Activated CD8-positive, alpha-beta T cell treated with anti-CD3 and anti-CD28 coated beads, Interleukin-2, amount 10 ng/mL, durations not matched to agents 7 days and 5 days (primary cell): ENCODE measurements at regions not wholly inside any gene's neighbourhood (a gene's known extent, or its start where the extent isn't known, plus 50 kb on each side); places are given as distances from the start of the nearest gene placed in this dataset.

Experiments used
- ATAC-seq: fragments of 150-1000 bp; cut with Tn5 transposase; one replicate; pipeline ENCODE4 v1.10.0; 2021; ENCODE audit warnings: moderate library complexity
- CTCF ChIA-PET: fragments of 350-600 bp; sonication (Branson Sonifier 250); formaldehyde crosslinking; loops from one replicate; lab custom pipeline; 2021; ENCODE audit warnings: antibody characterized with exemption; lab: Charles Lee
- POLR2A ChIA-PET: fragments of 350-600 bp; sonication (Branson Sonifier 250); formaldehyde crosslinking; loops from one replicate; lab custom pipeline; 2021; ENCODE audit warnings: antibody characterized with exemption; lab: Charles Lee
- DNase-seq: peaks from one replicate; pipeline ENCODE4 v3.0.0-alpha.2; 2020
- H3K27ac Mint-ChIP-seq: one replicate; pipeline ENCODE4 v1.8.0; 2021; ENCODE audit warnings: mild to moderate bottlenecking, mixed read lengths
- H3K27me3 Mint-ChIP-seq: one replicate; pipeline ENCODE4 v1.8.0; 2021; ENCODE audit warnings: low read depth, mixed read lengths
- H3K36me3 Mint-ChIP-seq: one replicate; pipeline ENCODE4 v1.8.0; 2021; ENCODE audit warnings: low read depth, mixed read lengths
- H3K4me1 Mint-ChIP-seq: one replicate; pipeline ENCODE4 v1.8.0; 2021; ENCODE audit warnings: low read depth, mixed read lengths
- H3K4me3 Mint-ChIP-seq: one replicate; pipeline ENCODE4 v1.8.0; 2021; ENCODE audit warnings: mild to moderate bottlenecking, mixed read lengths
- H3K9me3 Mint-ChIP-seq: one replicate; pipeline ENCODE4 v1.8.0; 2022; ENCODE audit warnings: mixed read lengths; ENCODE audit not compliant: insufficient read depth

DNA sequence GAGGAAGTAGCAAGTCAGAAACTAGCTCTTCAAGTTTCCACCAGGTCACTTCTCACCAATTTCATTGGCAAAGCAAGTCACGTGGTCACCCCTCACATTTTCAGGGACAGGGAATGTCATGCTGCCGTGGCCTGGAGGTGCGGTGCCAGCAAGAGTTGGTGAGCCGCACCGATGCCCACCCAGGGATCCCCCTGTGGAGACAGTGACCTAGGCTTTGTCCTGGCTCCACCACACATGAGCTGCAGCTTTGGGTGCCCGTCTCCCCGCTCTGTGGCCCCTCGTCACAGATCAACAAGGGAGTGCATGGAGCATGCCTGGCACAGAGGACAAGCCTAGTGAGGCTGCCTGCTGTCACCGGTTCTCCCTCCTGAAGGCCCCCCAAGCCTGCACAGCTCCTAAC lies 226.7 kb upstream of the PPP2R2D start:
- no peaks in the 10 kb centered on the region for H3K27me3 Mint-ChIP-seq
- H3K36me3 Mint-ChIP-seq, result no peaks in the 10 kb centered on the region
- ChIA-PET POLR2A (no interaction called here), CTCF (no interaction called here)
- no peaks in the 10 kb centered on the region for H3K9me3 Mint-ChIP-seq
- DNase-seq, result no peak
- H3K4me3 Mint-ChIP-seq, result no peak overlapping the region
- no peak for ATAC-seq
- no peaks in the 10 kb centered on the region for H3K4me1 Mint-ChIP-seq
- no peak overlapping the region for H3K27ac Mint-ChIP-seq

DNA sequence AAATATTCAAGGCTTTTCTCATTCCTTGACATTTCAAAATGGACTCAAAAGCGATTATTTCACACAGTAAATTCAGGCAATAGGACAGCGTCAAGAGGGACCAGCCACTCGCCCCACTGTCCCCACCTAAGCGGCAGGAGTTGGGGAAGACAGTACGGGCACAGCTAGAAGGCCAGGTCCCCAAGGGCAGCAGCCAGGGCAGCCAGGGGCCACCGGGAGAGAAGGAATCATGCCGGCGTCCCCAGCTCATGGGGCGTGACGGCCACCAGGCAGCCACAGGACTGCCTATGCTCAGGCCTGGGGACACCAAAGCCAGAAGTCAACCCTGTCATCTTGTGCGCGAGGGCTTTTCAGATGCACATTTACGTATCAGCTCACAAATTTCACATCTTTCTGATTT lies 225.7 kb upstream of the PPP2R2D start:
- Mint-ChIP-seq H3K27ac (no peak overlapping the region), H3K4me3 (no peak overlapping the region), H3K27me3 (no peaks in the 10 kb centered on the region), H3K4me1 (no peaks in the 10 kb centered on the region), H3K9me3 (no peaks in the 10 kb centered on the region), H3K36me3 (no peaks in the 10 kb centered on the region)
- no peak for ATAC-seq
- ChIA-PET POLR2A (no interaction called here), CTCF (no interaction called here)
- no peak for DNase-seq

DNA sequence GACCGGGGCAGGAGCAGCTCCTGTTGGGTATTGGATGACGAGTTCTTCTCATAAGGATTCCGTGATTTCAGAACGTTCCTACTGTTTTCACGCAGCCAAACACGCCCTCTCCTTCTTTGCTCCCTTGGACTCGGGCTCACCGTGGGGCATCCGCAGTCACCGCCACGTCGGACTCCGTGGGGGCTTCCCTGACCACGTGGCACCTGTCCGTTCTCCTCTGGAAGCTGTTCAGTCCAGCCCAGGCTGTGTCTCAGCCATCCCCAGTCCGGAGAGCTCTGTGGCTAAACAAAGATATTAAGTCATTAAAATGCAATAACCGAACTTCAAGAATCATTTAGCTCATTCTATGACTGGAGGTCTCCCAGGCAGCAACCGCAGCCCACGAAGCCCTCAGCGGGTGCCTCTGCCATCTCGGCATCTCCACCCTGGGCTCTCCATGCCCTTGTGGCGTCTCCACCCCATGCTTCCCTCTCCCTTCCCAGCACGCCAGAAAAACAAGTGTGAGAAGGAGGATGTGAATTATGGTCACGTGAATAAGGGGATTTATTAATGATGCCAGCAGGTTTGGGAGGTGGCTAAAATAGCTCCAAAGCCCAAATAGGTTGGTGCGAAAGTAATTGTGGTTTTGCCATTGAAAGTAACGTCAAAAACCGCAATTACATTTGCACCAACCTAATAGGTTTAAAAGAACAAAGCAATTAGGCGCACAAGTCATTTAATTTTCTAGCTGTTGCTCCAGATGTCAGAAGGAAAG lies 224.6 kb upstream of the PPP2R2D start:
- H3K9me3 Mint-ChIP-seq, result no peaks in the 10 kb centered on the region
- H3K4me1 Mint-ChIP-seq, result no peaks in the 10 kb centered on the region
- ATAC-seq, result no peak
- no peaks in the 10 kb centered on the region for H3K27me3 Mint-ChIP-seq
- no peak overlapping the region for H3K27ac Mint-ChIP-seq
- CTCF ChIA-PET, result interaction anchor here (0.8 kb wide), 1 partner anchor 21 kb away, joined by 3 read pairs; no protein-coding TSS in a partner anchor
- no peaks in the 10 kb centered on the region for H3K36me3 Mint-ChIP-seq
- POLR2A ChIA-PET, result no interaction called here
- no peak for DNase-seq
- no peak overlapping the region for H3K4me3 Mint-ChIP-seq

DNA sequence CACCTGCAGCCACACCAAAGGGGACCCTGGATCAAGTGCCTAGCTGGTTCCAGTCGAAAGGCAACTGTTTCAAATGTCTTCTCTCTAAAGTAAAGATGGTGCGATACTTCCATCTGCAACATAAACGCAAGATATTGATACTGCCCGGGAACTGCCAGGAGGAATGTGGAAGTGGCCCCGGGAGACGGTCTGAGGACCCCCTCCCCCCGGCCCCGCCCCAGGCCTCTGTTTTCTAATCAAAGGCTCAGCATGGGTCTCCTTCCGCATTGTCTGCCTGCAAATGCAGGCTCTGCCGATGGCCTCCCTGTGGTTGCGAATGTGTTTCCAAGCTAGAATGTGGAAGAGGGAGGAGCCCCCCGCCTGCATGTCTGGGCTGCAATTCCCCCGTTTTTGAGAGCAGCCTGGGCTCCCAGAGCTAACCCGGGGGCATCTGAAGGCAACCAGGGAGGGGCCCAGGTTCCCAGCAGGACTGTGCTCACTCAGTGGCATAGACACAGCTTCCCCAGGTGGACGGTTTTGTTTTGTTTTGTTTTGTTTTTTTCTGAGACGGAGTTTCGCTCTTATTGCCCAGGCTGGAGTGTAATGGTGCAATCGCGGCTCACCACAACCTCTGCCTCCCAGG lies 223.9 kb upstream of the PPP2R2D start:
- Mint-ChIP-seq H3K4me3 (no peak overlapping the region), H3K27me3 (no peaks in the 10 kb centered on the region), H3K4me1 (no peaks in the 10 kb centered on the region), H3K9me3 (no peaks in the 10 kb centered on the region), H3K27ac (no peak overlapping the region), H3K36me3 (no peaks in the 10 kb centered on the region)
- ATAC-seq (no peak), DNase-seq (no peak)
- ChIA-PET POLR2A (no interaction called here), CTCF (interaction anchor here (0.8 kb wide), 1 partner anchor 22 kb away, joined by 3 read pairs; no protein-coding TSS in a partner anchor)

DNA sequence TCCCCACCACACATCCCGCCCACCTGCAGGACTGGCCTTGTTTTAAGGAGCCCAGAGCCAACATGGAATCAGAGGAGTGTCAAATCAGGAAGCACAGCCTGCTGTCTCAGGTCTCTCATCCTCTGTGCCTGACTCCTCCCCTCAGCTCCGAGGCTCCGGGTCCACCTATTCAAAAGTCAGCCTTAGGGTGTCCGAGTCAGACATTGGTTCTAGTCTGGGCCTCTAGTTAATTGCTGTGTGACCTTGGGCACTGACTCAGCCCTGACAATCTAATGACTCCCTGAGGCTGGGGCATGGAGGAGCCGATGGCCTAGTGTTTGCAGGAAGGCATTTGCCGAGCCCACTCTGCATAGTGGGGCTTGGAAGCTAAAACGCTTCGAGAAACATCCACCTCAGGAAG lies 223.1 kb upstream of the PPP2R2D start:
- CTCF ChIA-PET, result no interaction called here
- H3K4me1 Mint-ChIP-seq, result no peaks in the 10 kb centered on the region

DNA sequence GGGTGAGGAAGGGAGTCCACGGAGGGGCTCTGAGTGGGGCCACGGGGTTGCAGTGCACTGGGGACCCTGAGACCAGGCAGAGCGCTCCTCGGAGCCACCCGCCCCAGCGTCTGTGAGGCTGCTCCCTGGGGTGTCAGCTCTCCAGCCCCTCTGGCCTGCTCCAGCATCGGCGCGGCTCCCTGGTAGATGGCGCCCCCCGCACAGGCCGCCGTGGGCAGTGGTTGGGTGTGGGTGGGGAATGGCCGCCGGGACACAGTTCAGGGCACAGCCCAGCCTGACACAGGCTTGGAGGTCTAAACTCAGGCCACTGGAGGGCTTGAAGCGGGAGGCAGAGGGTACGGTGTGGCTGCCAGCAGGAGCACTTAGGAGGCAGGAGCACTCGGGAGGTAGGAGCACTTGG lies 222.6 kb upstream of the PPP2R2D start:
- DNase-seq (no peak), ATAC-seq (no peak)
- Mint-ChIP-seq H3K4me3 (no peak overlapping the region), H3K9me3 (no peaks in the 10 kb centered on the region), H3K27ac (no peak overlapping the region), H3K27me3 (no peaks in the 10 kb centered on the region), H3K36me3 (no peaks in the 10 kb centered on the region), H3K4me1 (no peaks in the 10 kb centered on the region)
- ChIA-PET CTCF (no interaction called here), POLR2A (no interaction called here)

More for the DNA sequence above, 223.1 kb upstream of the PPP2R2D start:
- Mint-ChIP-seq H3K9me3 (no peaks in the 10 kb centered on the region), H3K27me3 (no peaks in the 10 kb centered on the region), H3K36me3 (no peaks in the 10 kb centered on the region), H3K4me3 (no peak overlapping the region), H3K27ac (no peak overlapping the region)
- ATAC-seq, result no peak
- DNase-seq, result no peak
- POLR2A ChIA-PET, result no interaction called here

DNA sequence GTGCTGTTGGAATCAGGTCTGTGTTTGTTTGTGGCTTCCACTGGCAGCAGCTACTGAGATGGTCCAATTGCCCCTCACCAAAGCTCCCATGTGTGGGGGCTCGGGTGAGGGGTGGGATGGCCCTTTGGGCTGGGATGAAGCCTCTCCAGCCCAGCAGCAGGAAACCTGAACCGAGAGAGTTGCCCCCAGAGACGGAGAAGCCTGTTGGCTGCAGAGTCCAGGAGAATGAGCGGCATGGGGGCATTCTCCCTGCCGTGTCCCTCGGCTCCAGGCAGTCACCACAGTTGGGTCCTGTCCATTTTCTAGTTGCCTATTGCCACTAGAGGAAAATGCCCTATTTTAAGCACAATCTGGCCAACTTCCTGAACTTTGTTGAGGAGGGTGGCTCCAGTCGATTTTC lies 222.2 kb upstream of the PPP2R2D start:
- ChIA-PET POLR2A (no interaction called here), CTCF (no interaction called here)
- no peak for ATAC-seq
- Mint-ChIP-seq H3K9me3 (no peaks in the 10 kb centered on the region), H3K27ac (no peak overlapping the region), H3K4me1 (no peaks in the 10 kb centered on the region), H3K4me3 (no peak overlapping the region), H3K36me3 (no peaks in the 10 kb centered on the region), H3K27me3 (no peaks in the 10 kb centered on the region)
- DNase-seq, result no peak

DNA sequence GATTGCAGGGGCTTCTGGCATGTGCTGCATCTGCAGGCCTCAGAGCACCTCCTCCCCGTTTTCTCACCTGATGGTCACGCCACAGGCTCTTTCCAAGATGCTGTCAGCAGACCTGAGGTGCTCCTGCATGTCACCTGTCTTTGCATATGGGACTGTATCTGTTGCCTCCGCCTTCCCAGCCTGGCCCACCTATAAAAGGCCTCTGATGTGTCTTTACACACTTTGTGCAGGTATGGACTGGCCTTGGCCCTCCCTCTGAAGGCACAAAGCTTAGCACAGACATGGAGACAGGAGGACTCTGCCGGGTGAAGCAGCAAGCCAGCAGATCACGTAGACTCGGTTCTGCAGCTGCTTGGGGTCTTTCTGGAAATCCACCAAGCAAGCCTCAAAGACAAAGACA lies 220.9 kb upstream of the PPP2R2D start:
- ChIA-PET POLR2A (no interaction called here), CTCF (no interaction called here)
- Mint-ChIP-seq H3K4me1 (no peaks in the 10 kb centered on the region), H3K27me3 (no peaks in the 10 kb centered on the region), H3K9me3 (no peaks in the 10 kb centered on the region), H3K4me3 (no peak overlapping the region), H3K27ac (no peak overlapping the region), H3K36me3 (no peaks in the 10 kb centered on the region)
- DNase-seq (no peak), ATAC-seq (no peak)

DNA sequence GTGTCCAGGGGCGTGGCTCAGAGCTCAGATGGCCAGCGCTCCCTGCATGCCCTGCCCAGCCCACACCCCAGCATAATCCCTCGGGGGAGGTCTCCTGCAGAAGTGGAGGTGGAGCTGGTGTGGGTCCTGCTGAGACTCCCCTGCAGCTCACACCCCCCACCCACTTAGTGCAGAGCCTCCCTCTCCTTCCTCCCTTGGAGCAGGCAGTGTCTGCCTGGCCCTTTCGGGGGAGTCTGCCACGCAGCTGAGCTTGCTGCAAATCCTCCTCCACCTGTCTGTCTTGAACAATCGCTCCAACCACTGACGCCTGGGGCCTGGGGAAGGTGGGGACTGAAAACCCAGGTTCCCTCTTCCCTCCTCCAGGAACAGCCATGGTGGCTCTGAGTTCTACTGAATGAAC lies 219.7 kb upstream of the PPP2R2D start:
- H3K27ac Mint-ChIP-seq, result no peak overlapping the region
- H3K27me3 Mint-ChIP-seq, result no peaks in the 10 kb centered on the region
- ChIA-PET CTCF (no interaction called here), POLR2A (no interaction called here)
- DNase-seq (no peak), ATAC-seq (no peak)
- H3K4me1 Mint-ChIP-seq, result no peaks in the 10 kb centered on the region
- H3K4me3 Mint-ChIP-seq, result no peak overlapping the region
- no peaks in the 10 kb centered on the region for H3K9me3 Mint-ChIP-seq
- H3K36me3 Mint-ChIP-seq, result no peaks in the 10 kb centered on the region

DNA sequence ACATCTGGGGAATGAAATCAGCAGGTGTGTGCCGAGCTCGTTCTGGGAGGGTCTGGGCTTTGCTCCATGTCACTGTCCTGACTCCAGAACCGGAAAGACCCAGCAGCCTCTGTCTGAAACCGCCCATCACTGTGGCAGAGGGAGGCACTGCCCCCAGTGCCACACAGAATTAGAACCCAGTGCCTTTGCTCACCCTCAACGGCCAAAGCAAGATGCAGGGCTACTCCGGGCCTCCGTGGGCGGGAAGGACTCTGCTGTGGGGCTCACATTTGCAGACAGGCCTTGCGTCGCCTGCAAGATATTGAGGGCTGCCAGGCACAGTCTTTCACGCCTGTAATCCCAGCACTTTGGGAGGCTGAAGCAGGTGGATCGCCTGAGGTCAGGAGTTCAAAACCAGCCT lies 219.2 kb upstream of the PPP2R2D start:
- ChIA-PET POLR2A (no interaction called here), CTCF (no interaction called here)
- Mint-ChIP-seq H3K36me3 (no peaks in the 10 kb centered on the region), H3K4me1 (no peaks in the 10 kb centered on the region), H3K27ac (no peak overlapping the region), H3K9me3 (no peaks in the 10 kb centered on the region), H3K4me3 (no peak overlapping the region), H3K27me3 (no peaks in the 10 kb centered on the region)
- DNase-seq (no peak), ATAC-seq (no peak)

DNA sequence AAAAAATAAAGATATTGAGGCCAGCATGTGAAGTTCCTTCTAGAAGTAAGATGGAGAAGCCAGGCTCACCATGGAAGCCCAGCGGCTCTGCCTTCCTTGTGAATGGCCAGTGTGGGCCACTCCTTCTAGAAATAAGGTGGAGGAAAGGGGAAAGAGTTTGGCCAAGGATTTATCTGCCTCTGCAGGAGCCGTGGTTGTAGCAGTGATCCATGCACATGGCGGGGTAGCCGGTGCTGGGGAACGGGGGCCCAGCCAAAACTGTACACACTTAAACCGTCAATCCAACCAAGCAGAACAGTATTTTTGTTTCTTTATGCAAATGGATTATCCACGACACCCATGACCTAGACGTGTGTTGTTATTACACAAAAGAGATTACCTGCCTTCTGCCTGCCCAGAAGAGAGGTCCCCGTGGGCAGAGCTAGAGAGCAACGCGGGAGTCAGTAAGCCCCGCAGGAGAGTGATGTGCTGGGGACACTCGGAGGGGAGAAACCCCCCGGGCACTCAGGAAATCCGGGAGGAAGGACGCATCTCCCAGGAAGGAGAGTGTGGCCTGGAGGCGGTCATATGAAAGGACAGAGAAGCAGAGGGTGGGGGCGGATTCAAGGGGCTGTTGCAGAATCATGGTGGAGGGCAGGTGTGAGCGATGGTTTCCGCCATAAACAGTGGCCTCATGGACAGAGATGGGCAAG lies 218.4 kb upstream of the PPP2R2D start:
- no peak overlapping the region for H3K4me3 Mint-ChIP-seq
- H3K4me1 Mint-ChIP-seq, result no peaks in the 10 kb centered on the region
- no peak overlapping the region for H3K27ac Mint-ChIP-seq
- POLR2A ChIA-PET, result no interaction called here
- no peaks in the 10 kb centered on the region for H3K27me3 Mint-ChIP-seq
- CTCF ChIA-PET, result no interaction called here
- H3K9me3 Mint-ChIP-seq, result no peaks in the 10 kb centered on the region
- no peak for ATAC-seq
- no peak for DNase-seq
- H3K36me3 Mint-ChIP-seq, result no peaks in the 10 kb centered on the region

DNA sequence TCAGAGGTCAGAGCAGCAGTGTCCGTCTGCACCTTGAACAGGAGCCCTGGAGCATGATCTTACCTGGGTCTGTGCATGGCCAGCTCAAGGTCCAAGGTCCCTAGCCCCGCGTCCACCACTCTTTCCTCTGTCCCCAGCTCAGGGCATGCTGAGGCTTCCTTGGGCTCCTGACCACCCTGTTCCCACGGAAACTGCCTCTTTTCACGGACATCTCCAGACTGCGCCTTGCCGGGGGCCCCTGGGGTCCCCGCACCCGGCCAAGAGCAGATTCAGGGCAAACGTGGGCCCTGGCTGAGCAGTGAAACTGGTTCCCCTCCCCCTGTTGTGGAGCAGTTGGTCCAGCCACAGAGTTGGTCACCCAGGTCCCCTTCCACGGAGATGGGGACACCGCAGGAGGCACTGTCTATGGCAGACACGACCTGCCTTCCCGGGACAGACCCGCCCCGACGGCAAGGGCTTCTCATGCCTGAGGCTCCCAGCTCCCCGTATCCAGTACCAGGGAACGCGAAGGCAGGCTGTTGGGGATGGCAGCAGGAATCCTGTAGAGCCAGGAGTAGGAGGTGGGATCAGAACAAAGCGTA lies 217.4 kb upstream of the PPP2R2D start:
- H3K9me3 Mint-ChIP-seq, result no peaks in the 10 kb centered on the region
- no peaks in the 10 kb centered on the region for H3K36me3 Mint-ChIP-seq
- DNase-seq (no peak), ATAC-seq (no peak)
- no peaks in the 10 kb centered on the region for H3K4me1 Mint-ChIP-seq
- no peak overlapping the region for H3K27ac Mint-ChIP-seq
- CTCF ChIA-PET, result no interaction called here
- no peak overlapping the region for H3K4me3 Mint-ChIP-seq
- H3K27me3 Mint-ChIP-seq, result no peaks in the 10 kb centered on the region
- POLR2A ChIA-PET, result no interaction called here
